HG02623 (cell line): ENCODE measurements at regions not wholly inside any gene's neighbourhood (a gene's known extent, or its start where the extent isn't known, plus 50 kb on each side); places are given as distances from the start of the nearest gene placed in this dataset.
"Not testable (repeated sequence)": the region's sequence is repeated elsewhere in the genome, so short reads cannot be mapped to it uniquely, and the experiment has no call there.

Experiments
- ATAC-seq: cut with Tn5 transposase; IDR thresholded peaks from one replicate; pipeline ENCODE4 v1.9.1; 2021; ENCODE audit warnings: moderate library complexity; ENCODE audit not compliant: unreplicated experiment

DNA sequence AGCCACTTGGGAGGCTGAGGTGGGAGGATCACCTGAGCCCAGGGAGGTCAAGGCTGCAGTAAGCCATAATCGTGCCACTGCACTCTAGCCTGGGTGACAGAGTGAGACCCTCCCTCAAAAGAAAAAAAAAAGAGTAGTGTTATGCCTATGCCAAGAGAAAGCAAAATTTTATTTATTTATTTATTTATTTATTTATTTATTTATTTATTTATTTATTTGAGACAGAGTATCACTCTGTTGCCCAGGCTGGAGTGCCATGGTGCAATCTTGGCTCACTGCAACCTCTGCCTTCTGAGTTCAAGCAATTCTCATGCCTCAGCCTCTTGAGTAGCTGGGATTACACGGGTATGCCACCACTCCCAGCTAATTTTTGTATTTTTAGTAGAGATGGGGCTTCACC lies 72.6 kb upstream of the RAPGEF2 start:
- ATAC-seq, result not testable (repeated sequence)

DNA sequence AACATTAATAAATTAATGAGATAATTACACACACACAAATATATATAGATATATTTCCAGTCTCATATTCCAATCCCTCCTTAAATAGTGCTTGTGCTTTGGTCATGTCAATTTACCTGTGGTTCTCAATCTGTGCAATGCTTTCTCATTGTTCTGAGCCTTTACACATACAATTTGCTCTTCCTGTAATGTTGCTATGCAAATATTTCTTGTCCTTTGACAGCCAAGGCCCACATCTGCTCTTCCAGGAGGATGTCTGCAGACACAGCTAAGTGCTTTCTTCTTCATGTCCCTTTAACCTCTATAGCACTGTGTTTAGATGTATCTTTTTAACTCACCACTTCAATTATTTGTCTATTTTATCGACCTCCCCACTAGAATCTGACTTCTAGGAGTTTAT lies 67.3 kb upstream of the RAPGEF2 start:
- ATAC-seq, result peak; percentile 81

DNA sequence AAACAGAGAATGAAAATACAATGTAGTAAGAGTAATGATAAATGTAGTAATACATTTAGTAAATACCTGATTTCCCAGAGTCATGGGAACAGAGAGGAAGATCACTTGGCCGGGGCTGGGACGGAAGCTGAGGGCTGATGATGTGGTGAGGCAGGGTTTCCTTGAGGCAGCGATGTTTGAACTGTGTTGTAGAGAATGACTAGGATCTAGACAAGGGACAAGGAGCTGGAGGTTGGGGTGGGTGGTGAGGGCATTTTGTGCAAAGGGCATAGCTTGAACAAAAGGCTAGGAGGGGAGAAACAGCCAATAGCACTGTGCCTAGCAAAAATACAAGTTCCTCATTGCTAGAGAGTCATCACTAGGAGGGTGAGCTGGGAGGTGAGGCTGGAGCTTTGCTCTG lies 64.3 kb upstream of the RAPGEF2 start:
- no peak for ATAC-seq

DNA sequence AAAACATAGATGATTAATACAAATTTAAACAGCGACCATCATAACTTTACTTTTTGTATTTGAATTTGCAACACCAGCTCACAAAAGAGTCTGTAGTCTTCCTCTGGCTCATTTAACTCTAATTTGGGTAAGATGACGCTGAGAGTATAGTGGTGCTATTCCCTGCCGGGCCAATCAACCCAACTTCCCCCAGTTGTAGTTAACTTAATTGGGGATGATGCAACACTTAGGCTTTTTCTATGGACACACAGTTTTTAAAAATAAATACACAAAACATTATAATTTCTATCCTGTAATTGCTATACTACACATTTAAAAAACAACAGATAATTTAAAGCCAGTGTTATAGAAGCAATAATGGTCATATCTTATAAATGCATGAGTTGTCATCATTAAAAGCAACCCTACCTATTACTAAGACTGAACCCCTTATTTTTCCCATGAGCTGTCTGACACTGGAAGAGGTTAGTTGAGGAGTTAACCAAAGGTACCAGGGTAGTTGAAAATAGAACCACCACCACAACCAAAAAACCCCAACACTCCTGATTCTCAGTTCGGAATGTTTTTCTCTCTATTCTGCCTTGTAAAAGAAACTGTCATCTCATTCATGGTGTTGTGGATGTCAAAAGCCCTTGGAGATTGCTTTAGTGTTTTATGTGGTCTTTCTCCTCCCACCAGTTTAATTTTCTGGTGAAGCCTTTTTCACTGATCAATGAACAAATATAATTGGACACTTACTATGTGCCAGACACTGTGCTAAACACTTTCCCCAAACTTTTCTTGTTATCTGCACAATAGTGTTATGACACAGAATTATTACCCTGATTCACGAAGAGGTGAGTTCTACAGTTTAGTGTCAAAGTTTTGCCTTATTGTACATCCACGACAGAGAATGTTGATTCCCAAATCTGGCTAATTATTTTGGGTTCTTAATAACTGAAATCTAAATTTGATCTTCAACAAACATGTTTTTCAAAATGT lies 61.5 kb upstream of the RAPGEF2 start:
- ATAC-seq, result no peak

DNA sequence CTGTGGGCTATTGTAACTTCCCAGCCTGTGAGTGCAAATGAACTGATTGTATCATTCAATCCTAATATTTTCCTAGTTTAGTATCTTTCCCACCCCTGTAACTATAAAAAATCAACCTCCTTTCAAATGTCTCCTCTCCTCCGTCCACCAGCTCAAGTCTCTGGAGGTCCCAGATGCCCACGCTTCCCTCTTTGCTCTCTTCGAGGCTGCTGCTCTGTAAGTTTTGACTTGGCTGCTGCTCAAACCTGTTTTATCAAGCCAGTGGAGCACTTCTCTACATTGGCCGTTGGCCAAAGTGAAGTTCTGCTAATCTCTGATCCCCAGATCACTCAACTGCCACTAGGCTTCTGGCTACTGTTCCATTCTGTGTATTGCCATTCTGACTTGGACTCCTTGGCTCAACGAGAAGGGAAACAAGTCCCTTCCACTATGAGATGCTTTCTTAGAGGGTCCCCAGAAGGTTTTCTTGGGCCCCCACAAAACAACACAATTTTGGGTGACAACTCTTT lies 60.7 kb upstream of the RAPGEF2 start:
- no peak for ATAC-seq

DNA sequence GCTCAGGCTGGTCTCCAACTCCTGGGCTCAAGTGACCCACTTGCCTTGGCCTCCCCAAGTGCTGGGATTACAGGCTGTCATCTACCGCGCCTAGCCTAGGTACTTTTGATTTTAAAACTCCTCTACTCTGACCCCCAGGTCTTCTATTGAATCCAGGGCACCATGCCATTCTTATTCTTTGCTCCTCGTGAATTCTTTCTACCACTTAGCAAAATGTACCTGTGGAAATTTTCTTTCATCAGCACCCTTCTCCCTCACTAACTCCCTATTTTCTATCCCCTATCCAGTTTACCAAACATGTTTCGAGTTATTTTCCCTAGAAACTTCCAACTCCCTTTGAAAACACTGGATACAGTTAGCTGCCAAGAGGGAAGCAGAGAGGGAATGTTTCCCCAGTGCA lies 60.0 kb upstream of the RAPGEF2 start:
- ATAC-seq, result no peak

DNA sequence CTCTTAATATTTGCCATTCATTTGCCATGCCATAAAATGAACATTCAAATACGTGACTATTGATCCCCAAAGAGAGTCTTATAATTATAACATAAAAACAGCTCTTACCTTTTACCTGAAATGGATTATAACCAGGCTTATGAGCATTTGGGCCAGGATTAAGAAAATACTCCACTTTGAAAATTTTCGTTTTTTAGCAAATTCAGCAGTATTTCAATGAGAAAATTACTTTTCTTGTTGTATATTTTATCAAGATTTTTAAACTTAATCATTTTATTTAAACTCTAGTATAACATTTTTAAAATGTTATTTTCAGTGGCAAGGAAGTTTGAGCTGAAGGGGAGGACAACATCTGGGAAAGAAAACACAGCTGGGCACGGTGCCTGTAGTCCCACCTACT lies 59.0 kb upstream of the RAPGEF2 start:
- no peak for ATAC-seq

DNA sequence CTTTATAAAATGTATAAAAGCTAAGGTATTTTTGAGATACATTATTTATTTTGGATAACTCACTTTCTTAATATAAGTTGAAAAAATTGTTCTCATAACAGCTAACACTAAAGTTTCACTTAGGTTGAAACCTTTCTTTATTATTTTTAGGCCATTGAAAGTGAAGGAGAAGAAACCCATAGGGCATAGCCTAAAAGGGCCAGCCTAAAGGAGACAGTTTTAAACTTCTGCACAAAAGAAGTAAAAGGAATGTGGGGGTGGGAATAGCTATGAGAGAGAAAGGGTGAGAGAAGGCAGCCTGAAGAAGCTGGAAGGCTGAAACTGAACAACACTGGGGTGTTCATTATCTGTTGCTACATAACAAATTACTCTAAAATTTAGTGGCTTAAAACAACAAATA lies 57.6 kb upstream of the RAPGEF2 start:
- no peak for ATAC-seq

DNA sequence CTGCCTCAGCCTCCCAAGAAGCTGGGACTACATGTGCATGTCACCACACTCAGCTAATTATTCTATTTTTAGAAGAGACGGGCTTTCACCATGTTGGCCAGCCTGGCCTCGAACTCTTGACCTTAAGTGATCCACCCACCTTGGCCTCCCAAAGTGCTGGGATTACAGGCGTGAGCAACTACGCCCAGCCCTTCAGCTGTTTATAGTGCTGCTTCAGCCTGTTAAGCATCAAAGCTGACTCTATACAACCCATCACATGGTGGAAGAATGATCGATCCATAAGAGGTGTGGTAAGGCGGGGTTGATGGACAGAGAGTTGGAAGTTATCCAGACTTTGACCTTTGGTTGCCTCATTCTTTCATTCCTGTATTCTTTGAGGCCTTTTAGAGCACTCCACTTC lies 56.2 kb upstream of the RAPGEF2 start:
- ATAC-seq, result no peak

DNA sequence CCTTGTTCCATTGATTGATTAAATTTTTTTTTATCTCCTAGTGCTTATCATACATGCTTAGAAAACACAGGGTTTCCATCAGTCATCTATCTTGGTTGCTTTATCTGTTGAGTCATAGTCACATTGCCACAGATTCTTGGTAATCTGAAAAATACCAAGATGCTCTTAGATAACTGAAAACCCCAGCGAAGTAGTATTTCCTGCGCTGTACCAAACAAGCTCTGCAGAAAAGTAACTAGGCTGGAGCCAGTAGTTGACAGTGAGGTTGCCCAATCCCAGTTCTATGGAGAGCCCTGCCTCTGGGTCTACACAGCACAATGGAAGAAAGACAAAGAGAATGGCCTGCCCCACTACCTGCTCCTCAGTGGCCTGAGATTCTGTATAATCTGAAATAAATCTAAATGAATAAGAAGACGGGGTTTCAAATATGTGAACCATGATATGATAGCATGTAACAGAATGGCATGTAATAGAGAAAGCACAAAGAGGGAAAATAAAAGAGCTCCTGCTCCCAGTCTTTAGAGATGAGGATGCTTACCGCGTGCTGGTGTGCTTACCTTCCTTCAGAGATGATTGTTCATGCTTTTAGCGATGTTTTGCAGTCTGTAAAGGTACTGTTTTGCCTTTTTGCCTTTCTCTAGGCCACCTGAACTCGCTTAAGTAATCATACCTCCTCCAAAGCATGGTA lies 55.3 kb upstream of the RAPGEF2 start:
- ATAC-seq, result no peak

DNA sequence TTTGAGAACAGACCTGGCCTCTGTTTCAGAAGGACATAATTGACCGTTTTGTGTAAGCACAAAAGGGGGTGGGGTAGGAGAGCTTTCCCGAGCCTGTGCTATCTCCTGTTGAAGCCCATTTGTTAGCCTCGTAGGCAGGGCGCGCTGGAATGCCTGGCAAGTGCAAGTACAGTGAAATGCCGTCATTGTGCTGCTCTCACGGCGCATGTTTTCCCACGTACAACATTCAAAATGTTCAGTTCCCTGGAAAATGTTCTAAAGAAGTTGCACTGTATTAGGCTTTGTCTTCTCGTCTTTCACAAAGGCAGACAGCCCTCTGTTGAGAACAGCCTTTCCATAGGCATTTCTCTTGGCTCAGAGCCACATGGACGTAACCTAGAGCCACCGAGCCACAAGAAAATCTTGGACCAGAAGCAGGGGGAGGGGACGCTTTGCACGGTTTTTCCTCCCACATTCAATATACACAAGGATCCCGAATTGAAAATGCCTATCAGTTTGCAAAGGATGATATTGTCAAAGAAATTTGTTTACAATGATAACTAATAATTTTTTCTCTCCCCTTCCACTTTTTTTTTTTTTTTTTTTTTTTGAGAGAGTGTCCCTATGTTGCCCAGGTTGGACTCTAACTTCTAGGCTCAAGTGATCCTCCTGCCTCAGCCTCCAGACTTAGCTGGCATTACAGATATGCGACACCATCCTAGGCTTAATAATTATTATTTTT lies 54.6 kb upstream of the RAPGEF2 start:
- ATAC-seq, result no peak

DNA sequence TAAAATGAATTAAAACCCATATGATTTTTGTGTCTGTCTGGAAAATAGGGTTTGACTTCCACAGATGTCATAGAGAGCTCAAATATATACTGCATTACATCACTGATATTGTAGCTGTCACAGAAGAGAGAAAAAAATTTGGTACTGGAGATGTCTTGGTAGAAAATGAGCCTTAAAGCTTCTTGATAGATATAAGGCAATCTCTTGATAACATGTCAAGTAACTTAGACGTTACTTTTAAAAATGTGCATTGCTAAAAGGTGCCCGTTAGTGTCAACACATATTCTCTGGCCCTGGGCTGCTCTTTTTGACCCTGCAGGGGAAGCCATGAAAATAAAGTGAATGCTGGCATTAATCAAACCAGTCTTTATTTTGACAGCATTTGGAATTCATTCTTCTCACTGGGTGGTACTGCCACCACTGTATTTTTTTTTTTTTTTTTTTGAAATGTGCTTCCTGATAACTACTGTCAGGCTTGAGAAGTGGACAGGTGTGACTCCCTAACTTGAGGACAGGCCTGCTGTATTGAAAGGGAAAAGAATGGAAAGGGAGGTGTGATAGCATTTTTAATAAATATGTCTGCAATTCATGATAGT lies 53.0 kb upstream of the RAPGEF2 start:
- ATAC-seq, result no peak

DNA sequence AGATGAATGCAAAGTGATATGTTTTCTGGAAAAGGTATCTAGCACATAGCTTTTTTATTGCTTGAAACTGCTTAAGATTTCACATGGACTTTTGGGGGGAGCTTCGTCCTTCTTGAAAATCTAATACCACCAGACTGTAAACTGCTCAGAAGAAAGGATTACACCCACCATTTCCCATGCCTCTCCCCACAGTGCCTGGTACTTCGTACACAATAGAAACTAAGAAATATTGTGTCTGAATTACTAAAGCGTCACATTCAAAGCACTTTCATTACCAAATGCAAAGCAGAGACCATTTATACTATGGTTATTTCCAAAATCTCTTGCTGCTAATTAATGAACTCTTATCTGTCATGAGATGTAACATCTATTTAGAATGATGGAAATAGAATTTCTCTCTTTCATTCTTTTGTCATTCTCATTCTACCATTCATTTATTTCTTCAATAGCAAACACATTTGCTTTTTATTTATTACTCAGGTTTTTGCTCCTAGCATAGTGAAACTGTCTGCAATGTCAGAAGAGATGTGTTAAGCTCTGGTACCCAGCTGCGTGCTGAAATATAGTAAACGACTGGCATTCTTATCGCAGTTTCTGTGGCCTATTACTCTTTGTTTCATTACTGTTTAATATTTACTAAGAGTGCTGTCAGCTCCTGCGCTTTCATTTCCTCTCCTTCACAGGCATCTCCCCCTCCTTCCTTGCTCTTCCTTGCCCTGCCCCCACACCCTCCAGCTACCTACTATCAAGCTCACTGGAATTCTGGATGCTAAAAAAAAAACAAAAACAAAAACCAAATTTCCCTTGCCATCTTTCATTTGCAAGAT lies 51.4 kb upstream of the RAPGEF2 start:
- ATAC-seq, result peak; percentile 82

DNA sequence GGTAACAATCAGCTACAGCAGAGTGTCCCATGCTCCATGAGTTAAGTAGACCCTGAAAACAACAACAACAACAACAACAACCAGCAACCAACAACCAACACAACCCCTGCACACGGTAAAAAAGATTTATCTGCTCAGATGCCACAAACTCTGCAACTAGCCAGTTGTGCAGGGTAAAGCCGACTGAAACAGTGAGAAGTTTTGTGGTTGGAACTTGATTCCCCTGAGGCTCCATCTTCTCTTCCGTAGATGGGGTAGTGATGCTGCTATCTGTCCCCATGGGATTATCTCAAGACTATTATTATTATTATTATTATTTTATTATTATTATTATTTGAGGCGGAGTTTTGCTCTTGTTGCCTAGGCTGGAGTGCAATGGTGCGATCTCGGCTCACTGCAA lies 50.6 kb upstream of the RAPGEF2 start:
- peak; percentile 30 for ATAC-seq
